Neural progenitor cell (in vitro differentiated cells): ENCODE measurements at regions not wholly inside any gene's neighbourhood (a gene's known extent, or its start where the extent isn't known, plus 50 kb on each side); places are given as distances from the start of the nearest gene placed in this dataset.
"Not testable (repeated sequence)": the region's sequence is repeated elsewhere in the genome, so short reads cannot be mapped to it uniquely, and the experiment has no call there.

Experiments
- DNase-seq: peaks from one replicate; pipeline ENCODE4 v3.0.0-alpha.2; 2016; ENCODE audit warnings: low spot score
- H2AFZ ChIP-seq: fragments of 200-600 bp; sonication (generic); replicated peaks from 2 replicates; pipeline ENCODE4 v1.6.1; 2016; ENCODE audit warnings: antibody characterized with exemption
- H3F3A ChIP-seq: fragments of 200-600 bp; sonication (generic); 2 replicates; pipeline ENCODE4 v1.6.1; 2016; ENCODE audit warnings: antibody characterized with exemption, low read depth
- H3K27ac ChIP-seq: fragments of 200-600 bp; sonication (generic); 2 replicates; pipeline ENCODE4 v1.5.1; 2016; ENCODE audit warnings: mild to moderate bottlenecking
- H3K27me3 ChIP-seq: fragments of 200-600 bp; sonication (generic); 2 replicates; pipeline ENCODE4 v1.6.1; 2016; ENCODE audit warnings: mild to moderate bottlenecking, moderate library complexity
- H3K36me3 ChIP-seq: fragments of 200-600 bp; sonication (generic); 2 replicates; pipeline ENCODE4 v1.5.1; 2016
- H3K4me1 ChIP-seq: fragments of 200-600 bp; sonication (generic); 2 replicates; pipeline ENCODE4 v1.6.1; 2016; ENCODE audit warnings: mixed run types
- H3K4me2 ChIP-seq: fragments of 200-600 bp; sonication (generic); 2 replicates; pipeline ENCODE4 v1.6.1; 2016
- H3K4me3 ChIP-seq: fragments of 200-600 bp; sonication (generic); 2 replicates; pipeline ENCODE4 v1.5.1; 2016
- H3K79me2 ChIP-seq: fragments of 200-600 bp; sonication (generic); 2 replicates; pipeline ENCODE4 v1.6.1; 2016; ENCODE audit warnings: low read depth
- H3K9ac ChIP-seq: fragments of 200-600 bp; sonication (generic); 2 replicates; pipeline ENCODE4 v1.6.1; 2016
- H3K9me3 ChIP-seq: fragments of 200-600 bp; sonication (generic); 2 replicates; pipeline ENCODE4 v1.5.1; 2016; ENCODE audit warnings: low read depth
- H4K20me1 ChIP-seq: fragments of 200-600 bp; sonication (generic); 2 replicates; pipeline ENCODE4 v1.6.1; 2016; ENCODE audit warnings: low read depth
- H3K27ac Mint-ChIP-seq: 3 replicates; pipeline ENCODE4 v1.8.0; 2021; ENCODE audit warnings: mixed read lengths
- H3K27me3 Mint-ChIP-seq: 2 replicates; pipeline ENCODE4 v1.8.0; 2022; ENCODE audit warnings: low read depth, mild to moderate bottlenecking, inconsistent platforms, moderate library complexity, mixed read lengths; ENCODE audit not compliant: insufficient read depth
- H3K36me3 Mint-ChIP-seq: 3 replicates; pipeline ENCODE4 v1.8.0; 2021; ENCODE audit warnings: mixed read lengths
- H3K4me1 Mint-ChIP-seq: 3 replicates; pipeline ENCODE4 v1.8.0; 2021; ENCODE audit warnings: mixed read lengths
- H3K4me3 Mint-ChIP-seq: 3 replicates; pipeline ENCODE4 v1.8.0; 2021; ENCODE audit warnings: mild to moderate bottlenecking, moderate library complexity, mixed read lengths
- H3K9me3 Mint-ChIP-seq: 3 replicates; pipeline ENCODE4 v1.8.0; 2020; ENCODE audit warnings: mixed read lengths
- EZH2 ChIP-seq: fragments of 200-600 bp; sonication (generic); IDR thresholded peaks from 2 replicates; pipeline ENCODE4 v1.6.1; 2017; ENCODE audit warnings: antibody characterized with exemption, mild to moderate bottlenecking, moderate library complexity
- EZH2phosphoT487 ChIP-seq: fragments of 200-600 bp; sonication (generic); IDR thresholded peaks from 2 replicates; pipeline ENCODE4 v1.6.1; 2017; ENCODE audit warnings: antibody characterized with exemption
- TF ChIP-seq, protein P1 (sequence below): fragments of 200-600 bp; sonication (generic); IDR thresholded peaks from 2 replicates; pipeline ENCODE4 v1.5.1; 2017; ENCODE audit warnings: antibody characterized with exemption, mild to moderate bottlenecking

DNA sequence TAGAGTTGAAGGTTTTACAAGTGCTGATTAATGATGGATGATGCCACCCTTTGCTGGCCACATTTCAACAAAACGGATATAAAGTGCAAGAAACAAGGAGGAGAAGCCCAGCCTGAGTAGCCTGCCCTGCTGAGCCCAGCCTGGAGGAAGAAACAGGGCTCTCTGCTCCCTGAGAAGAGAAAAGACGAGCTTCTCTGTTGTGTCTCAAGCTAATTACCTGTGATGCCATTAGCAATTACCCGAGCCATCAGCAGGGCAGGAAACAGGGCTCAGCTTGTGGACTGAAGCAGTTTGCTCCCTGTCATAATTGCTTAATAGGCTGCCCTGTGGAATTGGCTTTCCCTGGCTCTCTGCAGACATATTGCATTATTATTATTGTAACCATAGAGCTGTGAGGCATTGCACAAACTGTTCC, 709.3 kb upstream of the AUTS2 start:
- H3K36me3 ChIP-seq = no peaks in the 10 kb centered on the region
- no peaks in the 10 kb centered on the region for H3F3A ChIP-seq
- H3K36me3 Mint-ChIP-seq = no peaks in the 10 kb centered on the region
- DNase-seq = no peak
- no peaks in the 10 kb centered on the region for H3K9me3 ChIP-seq
- H4K20me1 ChIP-seq = no peaks in the 10 kb centered on the region
- no peaks in the 10 kb centered on the region for H3K9me3 Mint-ChIP-seq
- H3K4me3 Mint-ChIP-seq = no peak overlapping the region
- no peak overlapping the region for H3K27ac ChIP-seq
- H3K4me3 ChIP-seq = no peak overlapping the region
- no peak overlapping the region for H3K27ac Mint-ChIP-seq
- H3K4me1 ChIP-seq = no peaks in the 10 kb centered on the region
- H3K27me3 ChIP-seq = no peaks in the 10 kb centered on the region
- no peak overlapping the region for H3K4me2 ChIP-seq
- TF ChIP-seq, protein P1, sequence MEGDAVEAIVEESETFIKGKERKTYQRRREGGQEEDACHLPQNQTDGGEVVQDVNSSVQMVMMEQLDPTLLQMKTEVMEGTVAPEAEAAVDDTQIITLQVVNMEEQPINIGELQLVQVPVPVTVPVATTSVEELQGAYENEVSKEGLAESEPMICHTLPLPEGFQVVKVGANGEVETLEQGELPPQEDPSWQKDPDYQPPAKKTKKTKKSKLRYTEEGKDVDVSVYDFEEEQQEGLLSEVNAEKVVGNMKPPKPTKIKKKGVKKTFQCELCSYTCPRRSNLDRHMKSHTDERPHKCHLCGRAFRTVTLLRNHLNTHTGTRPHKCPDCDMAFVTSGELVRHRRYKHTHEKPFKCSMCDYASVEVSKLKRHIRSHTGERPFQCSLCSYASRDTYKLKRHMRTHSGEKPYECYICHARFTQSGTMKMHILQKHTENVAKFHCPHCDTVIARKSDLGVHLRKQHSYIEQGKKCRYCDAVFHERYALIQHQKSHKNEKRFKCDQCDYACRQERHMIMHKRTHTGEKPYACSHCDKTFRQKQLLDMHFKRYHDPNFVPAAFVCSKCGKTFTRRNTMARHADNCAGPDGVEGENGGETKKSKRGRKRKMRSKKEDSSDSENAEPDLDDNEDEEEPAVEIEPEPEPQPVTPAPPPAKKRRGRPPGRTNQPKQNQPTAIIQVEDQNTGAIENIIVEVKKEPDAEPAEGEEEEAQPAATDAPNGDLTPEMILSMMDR = no peak
- TF ChIP-seq EZH2 (no peak), EZH2phosphoT487 (no peak)
- no peak overlapping the region for H3K9ac ChIP-seq
- no peaks in the 10 kb centered on the region for H3K27me3 Mint-ChIP-seq
- H3K4me1 Mint-ChIP-seq = peaks cover 5% of the 10 kb centered on the region
- H3K79me2 ChIP-seq = no peaks in the 10 kb centered on the region
- H2AFZ ChIP-seq = no peak overlapping the region

DNA sequence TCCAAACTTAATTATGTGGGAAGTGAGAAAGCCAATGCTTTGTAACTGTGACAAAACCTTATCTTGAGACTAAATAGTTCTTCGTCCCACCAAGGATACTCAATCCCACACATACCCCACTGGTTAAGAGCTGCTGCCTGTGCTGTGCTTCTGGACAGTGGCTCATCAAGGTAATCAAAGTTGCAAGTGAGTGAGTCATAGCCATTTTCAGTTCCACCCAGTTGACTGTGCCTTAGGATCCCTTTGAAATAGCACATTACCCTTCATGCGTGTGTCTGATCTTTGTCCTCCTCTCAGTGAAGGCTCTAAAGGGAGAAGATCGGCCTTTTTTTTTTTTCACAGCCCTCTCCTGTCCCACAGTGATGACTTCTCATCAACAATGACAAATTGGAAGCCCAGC, 706.0 kb upstream of the AUTS2 start:
- no peak overlapping the region for H3K4me3 ChIP-seq
- peaks cover 5% of the 10 kb centered on the region for H3K4me1 Mint-ChIP-seq
- H3K36me3 Mint-ChIP-seq = no peaks in the 10 kb centered on the region
- H3K4me3 Mint-ChIP-seq = no peak overlapping the region
- H3K79me2 ChIP-seq = no peaks in the 10 kb centered on the region
- no peaks in the 10 kb centered on the region for H3K4me1 ChIP-seq
- H2AFZ ChIP-seq = no peak overlapping the region
- H3K4me2 ChIP-seq = no peak overlapping the region
- TF ChIP-seq EZH2phosphoT487 = no peak
- no peak for TF ChIP-seq EZH2
- TF ChIP-seq, protein P1 = no peak
- H3K9me3 ChIP-seq = no peaks in the 10 kb centered on the region
- no peak overlapping the region for H3K27ac Mint-ChIP-seq
- no peak overlapping the region for H3K9ac ChIP-seq
- no peaks in the 10 kb centered on the region for H3F3A ChIP-seq
- H3K9me3 Mint-ChIP-seq = no peaks in the 10 kb centered on the region
- no peaks in the 10 kb centered on the region for H3K27me3 Mint-ChIP-seq
- peak; percentile 3 for DNase-seq
- no peaks in the 10 kb centered on the region for H3K36me3 ChIP-seq
- no peak overlapping the region for H3K27ac ChIP-seq
- no peaks in the 10 kb centered on the region for H4K20me1 ChIP-seq
- no peaks in the 10 kb centered on the region for H3K27me3 ChIP-seq

DNA sequence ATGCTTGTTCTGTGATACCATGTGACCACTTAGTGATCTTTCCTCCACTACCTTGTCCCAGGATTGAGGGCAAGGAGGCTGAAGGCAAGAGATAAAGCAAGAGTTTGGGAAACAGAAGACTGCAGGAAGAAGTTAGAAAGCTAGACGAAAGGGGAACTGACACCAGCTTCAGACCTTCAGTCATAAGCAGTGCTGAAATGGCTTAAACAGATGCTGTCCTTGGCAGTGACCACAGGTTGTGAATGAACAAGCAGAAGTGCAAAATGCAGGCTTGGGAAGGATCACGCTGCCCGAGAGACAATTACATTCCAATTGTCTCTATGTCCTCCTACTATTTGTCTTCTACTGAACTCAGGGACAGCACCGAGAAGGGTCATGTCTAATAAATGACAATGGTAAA, 704.9 kb upstream of the AUTS2 start:
- Histone ChIP-seq H3K4me2 (no peak overlapping the region), H3F3A (no peaks in the 10 kb centered on the region), H3K4me1 (no peaks in the 10 kb centered on the region), H4K20me1 (no peaks in the 10 kb centered on the region), H2AFZ (no peak overlapping the region), H3K9me3 (no peaks in the 10 kb centered on the region), H3K27me3 (no peaks in the 10 kb centered on the region), H3K36me3 (no peaks in the 10 kb centered on the region), H3K9ac (no peak overlapping the region), H3K27ac (no peak overlapping the region), H3K79me2 (no peaks in the 10 kb centered on the region), H3K4me3 (no peak overlapping the region)
- TF ChIP-seq, protein P1 = no peak
- TF ChIP-seq EZH2 (no peak), EZH2phosphoT487 (no peak)
- Mint-ChIP-seq H3K27ac (no peak overlapping the region), H3K27me3 (no peaks in the 10 kb centered on the region), H3K4me1 (peaks cover 5% of the 10 kb centered on the region), H3K4me3 (no peak overlapping the region), H3K36me3 (no peaks in the 10 kb centered on the region), H3K9me3 (no peaks in the 10 kb centered on the region)
- DNase-seq = no peak

DNA sequence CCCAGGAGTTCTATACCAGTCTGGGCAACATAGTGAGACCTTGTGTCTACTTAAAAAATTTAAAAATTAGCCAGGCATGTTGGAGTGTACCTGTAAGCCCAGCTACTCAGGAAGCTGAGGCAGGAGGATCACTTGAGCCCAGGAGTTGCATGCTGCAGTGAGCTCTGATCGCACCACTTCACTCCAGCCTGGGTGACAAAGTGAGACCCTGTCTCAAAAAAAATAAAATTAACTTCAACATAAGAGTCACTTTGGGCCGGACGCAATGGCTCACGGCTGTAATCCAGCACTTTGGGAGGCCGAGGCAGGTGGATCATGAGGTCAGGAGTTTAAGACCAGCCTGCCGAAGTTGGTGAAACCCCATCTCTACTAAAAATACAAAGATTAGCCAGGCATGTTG, 699.1 kb upstream of the AUTS2 start:
- H3K36me3 ChIP-seq, H3K27ac ChIP-seq, H2AFZ ChIP-seq, DNase-seq, H3K4me3 Mint-ChIP-seq, H3K36me3 Mint-ChIP-seq, H3K4me1 Mint-ChIP-seq, H3F3A ChIP-seq, H3K4me3 ChIP-seq, H3K27ac Mint-ChIP-seq, H3K4me1 ChIP-seq, H3K9me3 ChIP-seq, H3K27me3 ChIP-seq, H3K4me2 ChIP-seq, H4K20me1 ChIP-seq, H3K9me3 Mint-ChIP-seq, H3K27me3 Mint-ChIP-seq, H3K79me2 ChIP-seq, H3K9ac ChIP-seq: not testable (repeated sequence)
